GM12878 (cell line): ENCODE measurements at regions not wholly inside any gene's neighbourhood (a gene's known extent, or its start where the extent isn't known, plus 50 kb on each side); places are given as distances from the start of the nearest gene placed in this dataset.

Source experiments
- CTCF ChIP-seq, 3 experiments: IDR thresholded peaks in 2 of 3; conservative IDR thresholded peaks in 1 of 3; 2 replicates each; pipeline ENCODE4 v1.5.1; 2011; ENCODE audit warnings: low read depth in 3 of 3, low read length in 3 of 3, mild to moderate bottlenecking in 3 of 3, control low read depth in 2 of 3, moderate library complexity in 2 of 3, inconsistent platforms in 1 of 3, mixed read lengths in 1 of 3; ENCODE audit not compliant: control insufficient read depth in 2 of 3, insufficient read depth in 1 of 3; ENCODE audit errors: extremely low read depth in 1 of 3
- FOS ChIP-seq: IDR thresholded peaks from 3 replicates; pipeline ENCODE4 v1.6.1; 2011; ENCODE audit warnings: borderline replicate concordance; ENCODE audit not compliant: insufficient read length; ENCODE audit errors: extremely low read depth
- KLF5 ChIP-seq: fragments of 450-650 bp; IDR thresholded peaks from 2 replicates; pipeline ENCODE4 v1.6.1; 2014; ENCODE audit warnings: mild to moderate bottlenecking; ENCODE audit not compliant: partially characterized antibody
- NFYB ChIP-seq: IDR thresholded peaks from 2 replicates; pipeline ENCODE4 v1.6.1; 2011; ENCODE audit warnings: low read depth, mild to moderate bottlenecking, low read length, improper control_type of control experiment, moderate library complexity; ENCODE audit not compliant: insufficient read depth
- RCOR1 ChIP-seq: conservative IDR thresholded peaks from 2 replicates; pipeline ENCODE4 v1.6.1; 2012; ENCODE audit warnings: low read depth, low read length, improper control_type of control experiment
- TF ChIP-seq, protein P1 (sequence below): IDR thresholded peaks from 2 replicates; pipeline ENCODE4 v1.6.1; 2011; ENCODE audit warnings: low read depth, low read length, improper control_type of control experiment, borderline replicate concordance

GRCh38 chr2:64212346-64212745, 68.1 kb upstream of the PELI1 start:
- TF ChIP-seq FOS (no peak), CTCF (IDR thresholded peaks at IDR 0.05 in 2 of 3, conservative IDR thresholded peaks at IDR 0.05 in 1 of 3; ENCODE audit: control insufficient read depth in 2 of 3, extremely low read depth in 1 of 3, insufficient read depth in 1 of 3, low read depth in 3 of 3, low read length in 3 of 3) (no peak), NFYB (no peak), RCOR1 (no peak), KLF5 (no peak)
- TF ChIP-seq, protein P1, sequence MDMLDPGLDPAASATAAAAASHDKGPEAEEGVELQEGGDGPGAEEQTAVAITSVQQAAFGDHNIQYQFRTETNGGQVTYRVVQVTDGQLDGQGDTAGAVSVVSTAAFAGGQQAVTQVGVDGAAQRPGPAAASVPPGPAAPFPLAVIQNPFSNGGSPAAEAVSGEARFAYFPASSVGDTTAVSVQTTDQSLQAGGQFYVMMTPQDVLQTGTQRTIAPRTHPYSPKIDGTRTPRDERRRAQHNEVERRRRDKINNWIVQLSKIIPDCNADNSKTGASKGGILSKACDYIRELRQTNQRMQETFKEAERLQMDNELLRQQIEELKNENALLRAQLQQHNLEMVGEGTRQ, result no peak
